SU-DHL-6 (cell line): ENCODE measurements at regions not wholly inside any gene's neighbourhood (a gene's known extent, or its start where the extent isn't known, plus 50 kb on each side); places are given as distances from the start of the nearest gene placed in this dataset.

ENCODE experiments used
- H2AFZ ChIP-seq: fragments of 200-600 bp; sonication (generic); 2 replicates; pipeline ENCODE4 v1.6.1; 2014; ENCODE audit warnings: low read depth, mild to moderate bottlenecking, moderate library complexity, mixed read lengths, antibody characterized with exemption, low read length; ENCODE audit not compliant: severe bottlenecking
- H3F3A ChIP-seq: fragments of 200-600 bp; shearing (Covaris generic); 2 replicates; pipeline ENCODE4 v1.6.0; 2016; ENCODE audit warnings: antibody characterized with exemption, mild to moderate bottlenecking; ENCODE audit not compliant: insufficient read depth
- H3K27ac ChIP-seq: fragments of 200-600 bp; sonication (generic); 2 replicates; pipeline ENCODE4 v1.5.1; 2016; ENCODE audit warnings: low read depth, mild to moderate bottlenecking, low read length, moderate library complexity, mixed read lengths
- H3K27me3 ChIP-seq: fragments of 200-600 bp; sonication (generic), shearing (Covaris generic); 2 replicates; pipeline ENCODE4 v1.6.0; 2014; ENCODE audit warnings: mild to moderate bottlenecking, low read length
- H3K36me3 ChIP-seq: fragments of 200-600 bp; sonication (generic); 2 replicates; pipeline ENCODE4 v1.6.1; 2014; ENCODE audit warnings: mild to moderate bottlenecking, low read length, mixed read lengths
- H3K4me2 ChIP-seq: fragments of 300-600, 200-600 bp; shearing (Covaris generic), sonication (generic); 2 replicates; pipeline ENCODE4 v1.6.0; 2014; ENCODE audit warnings: low read length, low read depth, mild to moderate bottlenecking; ENCODE audit not compliant: poor library complexity, severe bottlenecking
- H3K4me3 ChIP-seq: fragments of 200-600 bp; sonication (generic); 2 replicates; pipeline ENCODE4 v1.5.1; 2014; ENCODE audit warnings: antibody characterized with exemption, low read length, mild to moderate bottlenecking, mixed read lengths; ENCODE audit not compliant: insufficient read depth, poor library complexity, severe bottlenecking
- H3K79me2 ChIP-seq: fragments of 200-600 bp; sonication (generic); 2 replicates; pipeline ENCODE4 v1.6.1; 2014; ENCODE audit warnings: mild to moderate bottlenecking, low read length, moderate library complexity; ENCODE audit not compliant: insufficient read depth
- H3K9ac ChIP-seq: fragments of 200-600 bp; sonication (generic); 2 replicates; pipeline ENCODE4 v1.7.0; 2014; ENCODE audit warnings: mild to moderate bottlenecking, low read length
- H3K9me2 ChIP-seq: fragments of 200-600 bp; sonication (generic); replicated peaks from 2 replicates; pipeline ENCODE4 v1.6.1; 2014; ENCODE audit warnings: low read length; ENCODE audit not compliant: insufficient read depth
- H3K9me3 ChIP-seq: fragments of 200-600 bp; sonication (generic); 2 replicates; pipeline ENCODE4 v1.6.1; 2014; ENCODE audit warnings: low read length, mixed read lengths; ENCODE audit not compliant: insufficient read depth
- H4K20me1 ChIP-seq: fragments of 200-600 bp; sonication (generic); 2 replicates; pipeline ENCODE4 v1.6.1; 2014; ENCODE audit warnings: low read depth, mild to moderate bottlenecking, antibody characterized with exemption, low read length, moderate library complexity, mixed read lengths
- EZH2phosphoT487 ChIP-seq: fragments of 200-600 bp; sonication (generic), shearing (Covaris generic); conservative IDR thresholded peaks from 2 replicates; pipeline ENCODE4 v1.6.1; 2018; ENCODE audit warnings: mild to moderate bottlenecking, antibody characterized with exemption, low read length, moderate library complexity, mixed read lengths
- TF ChIP-seq, protein P1 (sequence below): fragments of 200-600 bp; sonication (generic); IDR thresholded peaks from one replicate; pipeline ENCODE4 v1.5.1; 2017; ENCODE audit warnings: antibody characterized with exemption, mild to moderate bottlenecking, low read length, moderate library complexity; ENCODE audit not compliant: insufficient read depth, poor library complexity, severe bottlenecking

GRCh38 chr16:65200156-65200773 lies 78.4 kb upstream of the CDH11 start:
- no peaks in the 10 kb centered on the region for H3K9me3 ChIP-seq
- H3K4me2 ChIP-seq, result no peak overlapping the region
- no peak overlapping the region for H2AFZ ChIP-seq
- H4K20me1 ChIP-seq, result no peaks in the 10 kb centered on the region
- no peak overlapping the region for H3K9ac ChIP-seq
- no peaks in the 10 kb centered on the region for H3K9me2 ChIP-seq
- H3K79me2 ChIP-seq, result no peaks in the 10 kb centered on the region
- no peak overlapping the region for H3K27ac ChIP-seq
- no peaks in the 10 kb centered on the region for H3F3A ChIP-seq
- H3K4me3 ChIP-seq, result no peak overlapping the region
- H3K36me3 ChIP-seq, result no peaks in the 10 kb centered on the region
- H3K27me3 ChIP-seq, result no peaks in the 10 kb centered on the region
- TF ChIP-seq, protein P1, sequence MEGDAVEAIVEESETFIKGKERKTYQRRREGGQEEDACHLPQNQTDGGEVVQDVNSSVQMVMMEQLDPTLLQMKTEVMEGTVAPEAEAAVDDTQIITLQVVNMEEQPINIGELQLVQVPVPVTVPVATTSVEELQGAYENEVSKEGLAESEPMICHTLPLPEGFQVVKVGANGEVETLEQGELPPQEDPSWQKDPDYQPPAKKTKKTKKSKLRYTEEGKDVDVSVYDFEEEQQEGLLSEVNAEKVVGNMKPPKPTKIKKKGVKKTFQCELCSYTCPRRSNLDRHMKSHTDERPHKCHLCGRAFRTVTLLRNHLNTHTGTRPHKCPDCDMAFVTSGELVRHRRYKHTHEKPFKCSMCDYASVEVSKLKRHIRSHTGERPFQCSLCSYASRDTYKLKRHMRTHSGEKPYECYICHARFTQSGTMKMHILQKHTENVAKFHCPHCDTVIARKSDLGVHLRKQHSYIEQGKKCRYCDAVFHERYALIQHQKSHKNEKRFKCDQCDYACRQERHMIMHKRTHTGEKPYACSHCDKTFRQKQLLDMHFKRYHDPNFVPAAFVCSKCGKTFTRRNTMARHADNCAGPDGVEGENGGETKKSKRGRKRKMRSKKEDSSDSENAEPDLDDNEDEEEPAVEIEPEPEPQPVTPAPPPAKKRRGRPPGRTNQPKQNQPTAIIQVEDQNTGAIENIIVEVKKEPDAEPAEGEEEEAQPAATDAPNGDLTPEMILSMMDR, result no peak
- TF ChIP-seq EZH2phosphoT487, result no peak

DNA sequence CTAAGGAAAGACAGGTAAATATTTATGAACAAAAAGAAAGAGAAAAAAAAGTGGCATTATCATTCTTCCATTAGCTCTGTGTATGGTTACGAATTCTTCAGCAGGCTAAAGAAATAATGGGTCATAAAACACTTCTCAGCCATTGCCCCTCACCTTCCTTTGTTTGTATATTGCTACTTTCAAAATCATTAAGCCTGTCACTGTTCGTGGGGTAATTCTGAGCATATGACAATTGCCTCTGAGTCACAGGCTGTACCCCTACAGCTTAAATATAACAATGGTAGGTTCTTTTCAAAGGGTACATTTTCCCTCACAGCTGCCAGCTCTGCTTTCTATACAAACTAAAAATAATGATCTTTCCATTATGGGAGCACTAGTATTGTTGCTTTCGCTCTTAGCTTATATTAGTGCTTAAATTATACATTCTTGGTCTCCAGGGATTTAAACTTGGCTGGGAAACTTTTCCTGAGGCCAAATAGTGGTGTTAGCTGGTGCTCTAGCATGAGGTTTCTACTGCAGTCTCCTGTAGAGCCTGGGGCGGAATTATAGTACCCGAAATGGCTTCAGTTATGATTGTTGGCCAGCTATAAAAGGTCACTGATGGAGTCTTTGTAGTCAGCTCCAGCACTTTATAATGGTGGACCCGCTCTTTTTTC lies 74.7 kb upstream of the CDH11 start:
- H3K4me2 ChIP-seq, result no peak overlapping the region
- H3K27me3 ChIP-seq, result no peaks in the 10 kb centered on the region
- H3K4me3 ChIP-seq, result no peak overlapping the region
- H3F3A ChIP-seq, result no peaks in the 10 kb centered on the region
- no peak overlapping the region for H3K27ac ChIP-seq
- H3K36me3 ChIP-seq, result no peaks in the 10 kb centered on the region
- H3K9me2 ChIP-seq, result no peaks in the 10 kb centered on the region
- no peaks in the 10 kb centered on the region for H3K79me2 ChIP-seq
- H2AFZ ChIP-seq, result no peak overlapping the region
- H3K9me3 ChIP-seq, result no peaks in the 10 kb centered on the region
- H4K20me1 ChIP-seq, result no peaks in the 10 kb centered on the region
- H3K9ac ChIP-seq, result no peak overlapping the region
- TF ChIP-seq EZH2phosphoT487, result no peak
- TF ChIP-seq, protein P1, result no peak

- TF ChIP-seq EZH2phosphoT487, result no peak
- TF ChIP-seq, protein P1, result no peak
- Histone ChIP-seq H4K20me1 (no peaks in the 10 kb centered on the region), H3K36me3 (no peaks in the 10 kb centered on the region), H3K79me2 (no peaks in the 10 kb centered on the region), H3F3A (no peaks in the 10 kb centered on the region), H3K9me3 (no peaks in the 10 kb centered on the region), H3K27ac (no peak overlapping the region), H3K4me2 (no peak overlapping the region), H3K4me3 (no peak overlapping the region), H2AFZ (no peak overlapping the region), H3K9me2 (no peaks in the 10 kb centered on the region), H3K27me3 (no peaks in the 10 kb centered on the region), H3K9ac (no peak overlapping the region)
Observed at GRCh38 chr16:65195998-65196397, 74.1 kb upstream of the CDH11 start.
